Gastroesophageal sphincter (tissue), 4 donors: ENCODE measurements at regions not wholly inside any gene's neighbourhood (a gene's known extent, or its start where the extent isn't known, plus 50 kb on each side); places are given as distances from the start of the nearest gene placed in this dataset.

Experiments used
- ATAC-seq: fragments of 150-250 bp; one replicate; pipeline ENCODE4 v1.9.1; 2016; ENCODE audit warnings: mild to moderate bottlenecking, moderate library complexity
- H3K27ac ChIP-seq, 4 donors: fragments of 200-600 bp; sonication (generic) in 3 of 4; 1 replicate in 3 of 4; 2 replicates in 1 of 4; pipeline ENCODE4 v1.5.1; 2016 to 2019
- H3K27me3 ChIP-seq: fragments of 200-600 bp; sonication (generic); one replicate; pipeline ENCODE4 v1.5.1; 2019
- H3K36me3 ChIP-seq, 2 donors: fragments of 200-600 bp; sonication (generic); one replicate each; pipeline ENCODE4 v1.5.1; 2019; ENCODE audit warnings: control low read depth in 1 of 2
- H3K4me1 ChIP-seq, 3 donors: fragments of 200-600 bp; sonication (generic); 1 replicate in 2 of 3; 2 replicates in 1 of 3; pipeline ENCODE4 v1.5.1; 2016 to 2019; ENCODE audit warnings: control low read depth in 2 of 3
- H3K4me3 ChIP-seq, 2 donors: fragments of 200-600 bp; sonication (generic); one replicate each; pipeline ENCODE4 v1.5.1; 2019; ENCODE audit warnings: mild to moderate bottlenecking in 1 of 2, moderate library complexity in 1 of 2
- H3K9me3 ChIP-seq, 3 donors: fragments of 200-600 bp; sonication (generic); one replicate each; pipeline ENCODE4 v1.5.1; 2017 to 2019; ENCODE audit warnings: control low read depth in 2 of 3
- CTCF ChIP-seq, 4 experiments: fragments of 200-600 bp in 2 of 4; fragments of 450-650 bp in 2 of 4; sonication (generic) in 1 of 4; IDR thresholded peaks; one replicate each; pipeline ENCODE4 v1.5.1; 2017 to 2019; ENCODE audit warnings: antibody characterized with exemption in 4 of 4, mild to moderate bottlenecking in 2 of 4, moderate library complexity in 2 of 4
- EP300 ChIP-seq: sonication (generic); formaldehyde crosslinking; IDR thresholded peaks from one replicate; pipeline ENCODE4 v1.6.1; 2017; ENCODE audit warnings: antibody characterized with exemption, mild to moderate bottlenecking
- POLR2A ChIP-seq, 2 donors: fragments of 450-650 bp; IDR thresholded peaks; one replicate each; pipeline ENCODE4 v1.6.1; 2017; ENCODE audit warnings: antibody characterized with exemption in 2 of 2, mild to moderate bottlenecking in 2 of 2, moderate library complexity in 1 of 2
- POLR2AphosphoS5 ChIP-seq: sonication (generic); formaldehyde crosslinking; IDR thresholded peaks from one replicate; pipeline ENCODE4 v1.6.1; 2017; ENCODE audit warnings: antibody characterized with exemption
- WGBS, 2 donors: methylation state at CpG; one replicate each; pipeline ENCODE4 v1.1.5; 2018; ENCODE audit warnings: low coverage in 1 of 2; 5-methylcytosine and 5-hydroxymethylcytosine counted together

- Histone ChIP-seq H3K27me3 (peaks cover 4% of the 10 kb centered on the region), H3K4me1 (no peaks in the 10 kb centered on the region), H3K4me3 (no peak overlapping the region), H3K36me3 (no peaks in the 10 kb centered on the region), H3K9me3 (no peaks in the 10 kb centered on the region), H3K27ac (no peak overlapping the region)
- 77 to 88% methylated on average over 5 to 7 of the region's 7 CpGs for WGBS, 2 donors
- no peak for TF ChIP-seq POLR2A (IDR thresholded peaks at IDR 0.05)
- no peak for TF ChIP-seq CTCF (IDR thresholded peaks at IDR 0.05)
- no peak for TF ChIP-seq EP300
- TF ChIP-seq POLR2AphosphoS5, result no peak
- ATAC-seq, result no peak
These were observed 499.1 kb upstream of the RUNX1 start for GRCh38 chr21:35547946-35548774.

GRCh38 chr21:35543746-35544145 lies 494.6 kb upstream of the RUNX1 start:
- 50 to 72% methylated on average over 2 to 4 of the region's 5 CpGs for WGBS, 2 donors
- TF ChIP-seq EP300, result no peak
- no peak for TF ChIP-seq CTCF (IDR thresholded peaks at IDR 0.05)
- TF ChIP-seq POLR2A (IDR thresholded peaks at IDR 0.05), result no peak
- no peak for TF ChIP-seq POLR2AphosphoS5
- no peaks in the 10 kb centered on the region for H3K36me3 ChIP-seq

GRCh38 chr21:35540950-35541638 lies 492.0 kb upstream of the RUNX1 start:
- Histone ChIP-seq H3K9me3 (no peaks in the 10 kb centered on the region), H3K27ac (no peak overlapping the region), H3K4me3 (no peak overlapping the region), H3K27me3 (no peaks in the 10 kb centered on the region), H3K36me3 (no peaks in the 10 kb centered on the region), H3K4me1 (no peaks in the 10 kb centered on the region)
- 83 to 89% methylated on average over 2 to 4 of the region's 4 CpGs for WGBS, 2 donors
- no peak for ATAC-seq
- TF ChIP-seq EP300 (no peak), POLR2AphosphoS5 (no peak), POLR2A (IDR thresholded peaks at IDR 0.05) (no peak), CTCF (IDR thresholded peaks at IDR 0.05) (no peak)

More at GRCh38 chr21:35543746-35544145, 494.6 kb upstream of the RUNX1 start:
- no peak overlapping the region for H3K27ac ChIP-seq
- H3K4me1 ChIP-seq, result no peaks in the 10 kb centered on the region
- H3K27me3 ChIP-seq, result peaks cover 4% of the 10 kb centered on the region
- no peaks in the 10 kb centered on the region for H3K9me3 ChIP-seq
- no peak for ATAC-seq
- no peak overlapping the region for H3K4me3 ChIP-seq

GRCh38 chr21:35538386-35538785 lies 489.3 kb upstream of the RUNX1 start:
- 63 to 78% methylated on average over 1 of the region's 1 CpG for WGBS, 2 donors
- no peaks in the 10 kb centered on the region for H3K4me1 ChIP-seq
- no peaks in the 10 kb centered on the region for H3K27me3 ChIP-seq
- H3K9me3 ChIP-seq, result no peaks in the 10 kb centered on the region
- no peak for ATAC-seq
- H3K36me3 ChIP-seq, result no peaks in the 10 kb centered on the region
- H3K4me3 ChIP-seq, result no peak overlapping the region
- H3K27ac ChIP-seq, result no peak overlapping the region
- no peak for TF ChIP-seq CTCF (IDR thresholded peaks at IDR 0.05)
- no peak for TF ChIP-seq POLR2A (IDR thresholded peaks at IDR 0.05)
- no peak for TF ChIP-seq EP300
- no peak for TF ChIP-seq POLR2AphosphoS5
